CD4-positive, alpha-beta T cell treated with Interleukin-17A for 4 hours (primary cell): ENCODE measurements at regions not wholly inside any gene's neighbourhood (a gene's known extent, or its start where the extent isn't known, plus 50 kb on each side); places are given as distances from the start of the nearest gene placed in this dataset.

Source experiments
- DNase-seq: peaks from one replicate; pipeline ENCODE4 v3.0.0-alpha.2; 2020; ENCODE audit warnings: mixed read lengths

DNA sequence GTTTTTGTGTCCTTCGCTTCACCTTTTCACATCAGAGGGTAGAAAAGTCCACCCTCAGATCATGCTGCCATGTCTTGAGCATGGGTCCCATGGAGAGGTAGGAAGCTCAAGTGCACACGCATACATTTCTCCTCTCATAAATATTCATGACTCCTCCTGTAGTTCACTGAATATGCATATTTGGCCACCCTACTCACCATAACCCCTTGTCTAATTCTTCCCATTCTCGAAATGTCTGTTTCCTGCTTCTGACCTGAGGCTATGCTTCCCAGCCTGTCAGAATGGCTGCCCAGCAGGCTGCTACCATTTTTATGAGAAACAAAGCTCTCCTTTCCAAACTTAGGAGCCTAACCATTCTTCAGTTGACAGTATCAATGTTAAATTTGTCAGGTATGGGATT, 86.5 kb downstream of the ADRA2C start:
- no peak for DNase-seq

DNA sequence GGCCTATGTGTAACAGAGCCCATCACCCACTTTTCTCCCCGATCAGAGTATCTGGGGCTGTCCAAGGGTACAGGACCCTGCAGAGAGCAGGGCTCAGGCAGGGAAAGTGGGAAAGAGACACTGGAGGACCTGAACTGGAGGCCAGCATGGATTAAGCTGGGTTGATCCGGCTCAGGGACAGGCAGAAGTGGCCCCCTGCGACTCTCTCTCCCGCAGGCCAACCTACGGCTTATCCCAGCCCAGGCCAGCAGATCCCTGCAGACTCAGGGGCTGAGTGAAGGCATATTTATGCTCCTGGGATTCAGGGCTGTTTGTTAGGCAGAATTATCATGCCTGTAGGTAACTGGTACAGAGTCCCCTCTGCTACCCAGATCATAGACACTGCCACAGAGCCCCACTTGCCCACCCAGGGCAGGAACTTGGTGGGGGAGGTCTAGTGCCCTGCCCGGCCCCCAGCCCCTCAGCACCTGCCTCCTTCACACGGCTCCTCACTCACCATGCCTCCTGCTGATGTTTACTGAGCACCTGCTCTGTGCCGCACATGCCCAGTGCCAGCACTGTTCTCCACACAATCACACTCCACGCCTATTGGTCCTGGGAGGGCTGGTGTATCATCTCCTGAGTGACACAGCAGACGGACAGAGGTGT, 87.3 kb downstream of the ADRA2C start:
- DNase-seq = no peak

DNA sequence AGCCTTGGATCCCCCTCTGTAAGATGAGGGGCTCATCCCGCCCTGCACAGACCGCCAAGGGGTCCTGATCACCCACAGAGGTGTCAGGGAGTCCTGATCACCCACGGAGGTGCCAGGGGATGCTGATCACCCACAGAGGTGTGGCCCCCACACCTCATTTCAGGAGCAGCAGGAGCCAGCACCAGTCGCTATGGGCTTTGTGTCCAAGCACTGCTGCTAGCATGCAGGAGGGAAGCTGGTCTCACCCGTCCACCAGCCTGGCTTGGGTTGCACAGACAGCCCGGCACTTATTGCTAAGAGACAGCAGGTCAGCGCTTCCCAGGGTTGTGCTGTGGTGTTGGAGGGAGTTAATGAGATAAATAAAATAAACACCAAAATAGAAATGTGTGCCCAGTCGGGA, 88.5 kb downstream of the ADRA2C start:
- no peak for DNase-seq

DNA sequence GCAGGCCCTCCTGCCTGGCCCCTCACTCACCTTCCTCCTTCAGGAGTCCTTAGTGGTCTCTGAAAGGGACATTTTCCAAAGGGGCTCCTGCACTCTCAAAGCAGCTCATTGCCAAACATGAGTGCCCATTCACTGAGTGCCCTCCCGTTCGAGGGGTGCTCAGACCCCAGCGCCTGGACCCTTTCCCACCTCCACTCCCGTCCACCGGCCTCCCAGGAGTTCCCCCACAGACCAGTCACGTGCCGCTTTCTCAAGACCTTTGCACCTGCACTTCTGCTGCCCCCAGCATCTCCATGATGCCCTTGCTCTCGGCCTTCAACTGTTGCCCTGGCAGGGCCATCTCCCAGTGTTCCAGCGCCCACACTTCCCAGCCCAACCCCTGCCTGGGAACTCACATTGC, 89.5 kb downstream of the ADRA2C start:
- DNase-seq = no peak

DNA sequence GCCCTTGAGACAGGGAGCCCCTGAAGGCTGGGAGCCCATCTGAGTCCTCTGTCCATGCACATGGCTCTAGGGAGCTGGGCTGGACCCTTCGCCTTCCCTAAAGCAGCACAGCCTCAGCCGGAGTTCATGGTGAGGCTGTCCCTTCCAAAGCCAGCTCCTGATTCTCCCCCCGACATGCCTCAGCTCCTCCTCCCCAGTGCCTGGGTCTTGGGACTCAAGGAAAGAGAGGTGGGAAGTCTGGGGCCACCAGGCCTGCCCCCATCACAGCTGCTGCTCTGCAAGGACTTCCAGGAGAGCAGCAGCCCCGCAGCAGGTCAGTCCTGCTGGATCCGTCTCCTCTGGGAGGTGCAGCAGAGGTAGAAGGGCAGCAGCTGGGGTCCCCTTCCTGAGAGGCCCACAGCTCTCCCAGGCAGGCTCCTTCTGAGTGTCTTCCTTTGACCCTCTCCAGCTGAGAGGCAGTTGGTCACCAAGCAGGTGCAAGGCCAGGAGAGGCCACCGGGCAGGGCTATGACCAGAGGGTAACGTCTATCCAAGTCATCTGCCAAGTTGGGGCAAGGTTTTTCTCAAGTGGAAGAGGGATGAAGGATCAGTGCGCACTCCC, 90.5 kb downstream of the ADRA2C start:
- DNase-seq = no peak

DNA sequence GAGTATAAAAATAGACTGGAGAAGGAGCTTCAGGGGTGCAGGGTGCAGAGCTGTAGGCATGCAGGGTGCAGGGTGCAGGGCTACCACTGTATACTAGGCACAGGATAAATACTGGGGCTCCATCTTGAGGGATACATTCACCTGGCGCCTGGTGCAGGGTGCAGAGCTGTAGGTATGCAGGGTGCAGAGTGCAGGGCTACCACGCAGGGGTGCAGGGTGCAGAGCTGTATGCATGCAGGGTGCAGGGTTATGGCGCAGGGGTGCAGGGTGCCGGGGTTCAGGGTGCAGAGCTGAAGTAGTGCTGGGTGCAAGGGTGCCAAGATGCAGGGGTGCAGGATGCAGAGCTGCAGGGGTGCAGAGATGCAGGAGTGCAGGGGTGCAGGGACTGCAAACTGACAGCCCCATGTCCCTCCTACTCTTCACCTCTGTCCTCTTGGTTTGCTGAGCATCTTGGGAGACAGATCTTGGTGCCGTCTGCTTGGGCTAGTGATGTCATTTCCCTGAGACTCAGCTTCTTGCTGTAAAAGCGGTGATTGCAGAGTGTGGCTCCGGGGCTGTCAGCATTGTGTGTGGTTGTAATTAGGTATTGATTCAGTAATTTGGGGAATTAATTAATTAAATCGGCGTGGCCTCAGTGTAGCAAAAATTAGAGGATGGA, 91.2 kb downstream of the ADRA2C start:
- DNase-seq = no peak

DNA sequence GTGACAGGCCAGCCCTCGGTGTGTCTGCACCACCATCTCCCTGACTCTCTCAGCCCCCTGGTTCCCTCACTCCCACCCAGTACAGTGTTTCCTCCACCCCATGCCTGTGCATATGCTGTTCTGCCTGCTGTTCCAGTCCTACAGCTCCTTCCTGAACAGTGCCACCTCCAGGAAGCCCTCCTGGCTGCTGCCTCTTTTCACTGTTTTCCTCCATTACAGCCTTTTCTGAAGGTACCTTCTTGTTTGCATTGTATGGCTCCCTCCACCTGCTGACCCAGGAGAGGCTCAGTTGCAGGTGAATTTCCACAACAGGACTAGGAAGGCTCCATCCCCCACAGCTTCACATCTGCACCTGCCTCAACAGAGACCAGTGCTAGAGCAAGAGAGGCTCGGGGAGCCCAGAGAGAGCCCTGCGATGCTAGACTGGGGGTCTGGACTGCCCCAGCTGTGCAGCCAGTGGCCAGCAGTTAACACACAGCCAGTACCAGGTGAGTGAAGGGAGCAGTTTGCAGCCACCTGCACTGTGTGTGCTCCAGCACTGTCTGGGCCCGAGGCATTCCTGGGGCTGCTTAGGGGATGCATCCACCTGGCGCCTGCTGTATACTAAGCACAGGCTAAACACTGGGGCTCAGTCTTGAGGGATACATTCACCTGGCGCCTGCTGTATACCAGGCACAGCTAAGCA, 92.0 kb downstream of the ADRA2C start:
- no peak for DNase-seq

DNA sequence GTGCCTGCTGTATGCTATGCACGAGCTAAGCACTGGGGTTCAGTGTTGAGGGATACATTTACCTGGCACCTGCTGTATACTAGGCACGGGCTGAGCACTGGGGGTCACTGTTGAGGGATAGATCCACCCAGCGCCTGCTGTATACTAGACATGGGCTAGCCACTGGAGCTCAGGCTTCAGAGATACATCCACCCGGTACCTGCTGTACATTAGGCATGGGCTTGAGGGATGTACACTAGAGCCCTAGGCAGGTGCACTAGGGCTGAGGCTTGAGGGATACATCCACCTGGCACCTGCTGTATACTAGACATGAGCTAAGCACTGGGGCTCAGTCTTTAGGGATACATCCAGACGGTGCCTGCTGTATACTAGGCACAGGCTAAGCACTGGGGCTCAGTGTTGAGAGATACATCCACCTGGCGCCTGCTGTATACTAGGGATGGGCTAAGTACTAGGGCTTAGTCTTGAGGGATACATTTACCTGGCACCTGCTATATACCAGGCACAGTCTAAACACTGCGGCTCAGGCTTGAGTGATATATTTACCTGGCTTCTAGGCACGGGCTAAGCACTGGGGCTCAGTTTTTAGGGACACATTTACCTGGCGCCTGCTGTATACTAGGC, 92.7 kb downstream of the ADRA2C start:
- DNase-seq = no peak

DNA sequence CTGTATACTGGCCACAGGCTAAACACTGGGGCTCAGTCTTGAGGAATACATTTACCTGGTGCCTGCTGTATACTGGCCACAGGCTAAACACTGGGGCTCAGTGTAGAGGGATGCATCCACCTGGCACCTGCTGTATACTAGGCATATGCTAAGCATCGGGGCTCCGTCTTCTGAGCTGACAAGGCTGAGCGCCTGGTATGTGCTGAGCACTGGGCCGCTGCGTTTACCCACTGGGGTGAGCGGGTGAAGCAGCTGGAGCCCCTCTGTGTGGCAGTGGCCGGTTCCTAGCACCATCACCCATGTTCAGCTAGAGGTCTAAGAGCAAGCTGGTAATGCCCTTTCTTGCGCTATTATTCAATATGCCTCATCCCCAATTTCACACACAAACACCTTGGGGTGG, 93.4 kb downstream of the ADRA2C start:
- no peak for DNase-seq

DNA sequence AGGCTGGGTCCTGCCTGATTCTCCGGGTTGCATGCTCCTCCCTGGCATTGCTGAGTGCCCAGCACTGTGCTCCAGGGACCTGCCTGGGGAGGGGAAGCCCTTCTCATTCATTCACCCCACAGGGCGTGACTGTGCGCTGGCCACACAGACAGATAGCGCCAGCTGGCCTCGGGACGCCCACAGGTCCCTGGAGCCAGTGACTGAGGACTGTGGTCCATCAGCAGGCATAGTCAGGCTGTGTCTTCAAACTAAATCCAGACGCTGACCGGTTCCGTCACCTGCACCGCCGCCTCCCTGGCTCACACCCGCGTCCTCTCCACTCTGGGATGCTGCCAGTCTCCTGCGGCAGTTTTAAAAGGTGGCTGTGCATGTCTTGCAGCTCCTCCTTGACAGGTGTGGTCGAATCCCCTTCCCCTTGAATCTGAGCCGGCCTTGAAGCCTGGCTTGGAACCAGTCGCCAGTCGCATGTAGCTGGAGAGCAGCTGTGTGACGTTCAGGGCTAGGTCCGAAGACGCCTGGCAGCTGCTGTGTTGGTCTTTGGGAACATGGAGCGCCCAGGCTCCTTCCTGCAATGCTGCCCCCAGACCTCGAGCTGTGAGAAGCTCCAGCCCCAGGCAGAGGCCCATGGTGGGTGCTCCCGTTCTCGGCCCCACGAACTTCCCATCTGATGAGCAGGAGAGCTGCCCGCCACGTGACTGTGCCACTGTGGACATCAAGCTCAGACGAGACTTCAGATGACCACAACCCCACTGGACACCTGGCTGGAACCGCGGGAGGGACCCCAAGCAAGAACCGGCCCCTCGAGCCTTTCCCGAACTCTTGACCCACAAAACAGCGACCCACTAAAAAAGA, 94.1 kb downstream of the ADRA2C start:
- DNase-seq = no peak

DNA sequence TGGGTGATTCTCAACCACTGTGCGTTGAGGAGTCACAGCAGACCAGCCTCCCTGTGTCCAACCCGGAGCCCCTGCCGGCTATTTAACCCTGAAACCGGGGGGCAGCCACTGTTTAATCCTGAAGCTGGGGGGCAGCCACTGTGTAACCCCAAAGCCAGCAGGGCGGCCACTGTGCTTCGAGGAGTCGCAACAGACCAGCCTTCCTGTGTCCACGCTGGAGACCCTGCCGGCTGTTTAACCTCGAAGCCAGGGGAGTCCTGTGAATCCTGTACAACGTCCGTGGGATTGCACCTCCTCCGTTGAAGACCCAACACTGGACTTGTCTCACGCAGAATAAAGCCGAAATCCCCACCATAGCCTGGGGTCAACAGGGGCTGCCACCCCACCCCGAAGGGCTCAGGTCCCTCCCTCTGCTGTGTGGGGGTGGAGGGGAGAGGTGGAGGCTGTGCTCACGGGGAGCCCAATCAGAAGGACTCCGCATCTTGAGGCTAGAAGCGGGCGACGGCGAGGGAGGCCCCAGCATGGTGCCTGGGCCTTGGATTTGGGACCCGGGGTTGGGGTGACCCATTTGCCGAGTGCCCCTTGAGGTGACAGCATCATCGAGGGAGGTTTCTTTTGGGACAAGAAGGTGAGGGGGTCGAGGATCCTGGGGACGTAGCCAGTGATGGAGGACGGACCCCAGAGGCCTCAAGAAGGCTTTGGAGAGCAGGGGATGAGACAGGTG, 94.9 kb downstream of the ADRA2C start:
- DNase-seq = no peak

DNA sequence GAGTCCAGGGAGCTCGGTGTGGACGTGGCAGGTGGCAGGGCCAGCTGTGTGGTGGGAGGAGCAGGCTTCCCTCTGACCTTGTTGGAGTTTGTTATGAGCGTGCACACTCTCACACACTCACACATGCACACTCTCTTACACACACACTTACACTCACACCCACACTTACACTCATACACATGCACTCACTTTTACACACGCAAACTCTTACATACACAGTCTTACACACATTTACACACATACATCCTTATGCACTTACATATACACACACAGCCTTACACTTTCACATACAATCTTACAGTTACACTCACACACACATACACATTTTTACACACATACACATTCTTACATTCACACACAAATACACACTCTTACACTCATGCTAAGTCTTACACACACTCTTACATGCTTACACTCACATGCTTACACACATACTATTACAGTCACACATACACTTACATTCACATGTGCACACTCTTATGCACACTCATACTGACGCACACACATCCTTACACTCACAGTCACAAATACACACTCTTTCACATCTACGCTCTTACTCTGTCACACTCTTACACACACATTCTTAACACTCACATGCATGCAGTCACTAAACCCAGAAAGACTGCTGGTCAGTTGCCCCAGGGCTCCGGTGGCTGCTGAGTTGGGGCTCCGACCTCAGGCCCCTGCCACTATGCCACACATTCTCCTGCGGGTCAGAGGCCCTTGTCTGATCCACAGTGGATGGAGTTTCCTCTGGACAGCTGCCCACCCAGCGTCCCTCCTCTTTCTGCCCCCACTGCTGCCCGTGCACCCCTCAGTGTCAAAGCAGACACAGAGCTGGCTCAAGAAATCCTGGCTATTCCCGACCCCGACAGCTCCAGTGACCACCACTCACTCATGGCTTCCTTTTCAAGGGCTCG, 95.8 kb downstream of the ADRA2C start:
- DNase-seq = no peak

DNA sequence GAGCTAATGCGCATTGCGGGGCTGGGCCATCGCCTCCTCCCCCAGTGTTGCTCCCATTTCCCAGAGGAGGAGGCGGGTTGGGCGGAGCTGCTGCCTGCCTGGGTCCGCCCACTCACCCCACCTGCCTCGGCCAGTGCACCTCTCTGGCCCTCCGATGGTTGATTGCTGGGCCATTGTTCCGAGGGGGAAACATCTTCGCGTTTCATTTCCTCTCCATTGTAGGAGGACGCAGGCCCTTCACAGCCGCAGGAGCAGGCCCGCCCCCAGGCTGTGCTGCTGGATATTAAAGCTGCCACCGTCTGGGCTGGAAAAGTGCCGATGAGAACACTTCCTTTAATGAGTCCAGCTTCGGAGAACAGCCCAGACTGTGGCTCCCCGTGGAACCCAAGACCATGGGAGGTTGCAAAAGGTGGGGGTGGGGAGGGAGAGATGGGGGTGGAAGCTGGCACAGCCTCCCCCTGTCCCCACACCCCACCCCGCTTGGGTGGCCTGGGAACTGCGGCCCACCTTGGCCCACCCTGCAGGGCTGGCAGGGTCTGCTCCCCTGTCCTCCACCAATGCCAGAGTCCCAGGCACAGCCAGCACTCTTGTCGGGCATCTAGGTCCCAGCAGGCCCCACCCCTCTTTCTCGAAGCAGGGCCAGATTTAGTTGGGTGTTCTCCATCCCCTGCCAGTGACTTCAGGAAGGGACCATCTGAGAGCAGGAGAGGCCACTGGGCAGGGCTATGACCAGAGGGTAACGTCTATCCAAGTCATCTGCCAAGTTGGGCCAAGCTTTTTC, 96.6 kb downstream of the ADRA2C start:
- no peak for DNase-seq

DNA sequence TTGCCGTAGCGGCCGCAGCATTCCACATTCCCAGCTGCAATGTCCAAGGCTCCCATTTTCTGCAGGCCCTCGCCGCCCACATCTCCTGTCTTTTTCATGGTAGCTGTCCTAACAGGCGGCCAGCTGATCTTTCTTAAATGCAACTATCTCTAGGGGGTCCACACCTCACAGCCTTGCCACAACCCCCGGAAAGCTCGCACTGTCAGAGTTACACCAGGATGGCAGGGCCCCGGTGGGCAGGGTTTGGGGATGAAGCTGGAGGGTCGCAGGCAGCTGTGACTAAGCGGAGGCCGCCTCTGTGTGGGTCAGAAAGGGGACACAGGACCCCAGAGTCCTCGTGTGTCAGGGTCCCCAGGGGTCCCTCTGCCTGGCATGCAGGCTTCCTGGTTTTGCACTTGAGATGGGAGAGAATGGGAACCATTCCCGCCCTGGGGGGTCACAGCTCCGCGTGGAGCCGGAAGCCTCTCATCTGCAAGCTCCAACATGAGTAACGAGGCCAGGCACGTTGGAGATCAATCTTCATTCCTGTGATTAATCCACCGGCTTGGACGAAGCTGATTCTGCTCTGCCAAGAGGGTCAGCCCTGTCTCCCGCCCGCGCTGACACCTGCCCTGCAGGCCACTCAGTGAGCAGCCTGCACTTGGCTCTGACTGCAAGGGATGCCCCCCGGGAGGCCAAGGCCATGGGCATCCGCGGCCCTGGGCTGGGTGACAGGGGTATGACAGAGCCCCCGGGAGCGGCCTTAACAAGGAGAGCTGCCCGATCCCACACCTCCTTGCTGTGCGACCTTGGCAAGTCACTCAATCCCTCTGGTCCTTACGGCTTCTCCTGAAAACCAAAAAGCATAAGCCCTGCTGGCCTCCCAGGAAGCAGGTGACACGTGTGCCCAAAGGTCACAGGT, 97.9 kb downstream of the ADRA2C start:
- no peak for DNase-seq

DNA sequence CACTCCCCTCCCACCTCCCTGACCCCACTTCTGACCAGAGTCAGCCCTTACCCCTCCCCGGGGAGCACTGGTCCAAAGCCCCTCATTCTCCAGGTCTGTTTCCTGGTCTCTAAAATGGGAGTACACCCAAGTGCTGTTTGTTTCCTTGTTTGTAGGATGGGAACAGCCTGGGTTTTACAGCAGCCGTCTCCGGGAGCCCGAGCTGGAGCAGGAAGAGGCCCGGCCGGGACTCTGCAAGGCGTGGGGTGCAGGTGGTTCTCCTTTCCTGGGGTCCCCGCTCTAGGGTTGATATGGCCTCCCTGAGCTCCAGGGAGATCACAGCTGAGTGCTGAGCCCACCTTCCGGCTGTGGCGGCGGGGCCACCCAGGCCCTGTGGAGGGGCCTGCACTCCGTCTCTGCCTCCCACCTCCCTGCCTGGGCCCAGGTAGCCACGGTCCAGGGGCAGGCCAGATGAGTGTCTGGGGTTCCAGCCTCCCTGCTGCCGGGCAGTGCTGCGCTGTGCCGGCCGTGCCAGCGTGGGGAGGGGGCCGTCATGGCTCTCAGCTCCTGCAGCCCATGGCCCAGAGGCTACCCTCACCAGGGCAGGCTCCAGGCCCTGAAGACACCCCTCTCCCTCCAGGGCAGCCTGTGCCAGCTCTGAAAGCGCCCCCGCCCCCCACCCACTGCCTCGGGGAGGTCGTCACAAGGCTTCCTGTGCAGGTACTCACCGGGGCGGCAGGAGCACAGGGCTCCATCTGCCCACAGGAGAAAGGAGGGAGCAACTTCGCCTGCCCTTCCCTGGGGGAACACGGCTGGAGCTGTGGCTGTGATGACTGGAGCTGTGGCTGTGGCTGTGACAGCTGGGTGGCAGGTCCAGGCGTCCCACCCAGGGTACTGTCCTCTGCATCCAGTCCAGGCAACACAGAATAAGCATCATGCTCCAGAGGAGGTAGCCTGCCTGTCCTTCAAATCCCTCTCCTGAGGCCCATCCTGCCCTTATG, 98.8 kb downstream of the ADRA2C start:
- no peak for DNase-seq

DNA sequence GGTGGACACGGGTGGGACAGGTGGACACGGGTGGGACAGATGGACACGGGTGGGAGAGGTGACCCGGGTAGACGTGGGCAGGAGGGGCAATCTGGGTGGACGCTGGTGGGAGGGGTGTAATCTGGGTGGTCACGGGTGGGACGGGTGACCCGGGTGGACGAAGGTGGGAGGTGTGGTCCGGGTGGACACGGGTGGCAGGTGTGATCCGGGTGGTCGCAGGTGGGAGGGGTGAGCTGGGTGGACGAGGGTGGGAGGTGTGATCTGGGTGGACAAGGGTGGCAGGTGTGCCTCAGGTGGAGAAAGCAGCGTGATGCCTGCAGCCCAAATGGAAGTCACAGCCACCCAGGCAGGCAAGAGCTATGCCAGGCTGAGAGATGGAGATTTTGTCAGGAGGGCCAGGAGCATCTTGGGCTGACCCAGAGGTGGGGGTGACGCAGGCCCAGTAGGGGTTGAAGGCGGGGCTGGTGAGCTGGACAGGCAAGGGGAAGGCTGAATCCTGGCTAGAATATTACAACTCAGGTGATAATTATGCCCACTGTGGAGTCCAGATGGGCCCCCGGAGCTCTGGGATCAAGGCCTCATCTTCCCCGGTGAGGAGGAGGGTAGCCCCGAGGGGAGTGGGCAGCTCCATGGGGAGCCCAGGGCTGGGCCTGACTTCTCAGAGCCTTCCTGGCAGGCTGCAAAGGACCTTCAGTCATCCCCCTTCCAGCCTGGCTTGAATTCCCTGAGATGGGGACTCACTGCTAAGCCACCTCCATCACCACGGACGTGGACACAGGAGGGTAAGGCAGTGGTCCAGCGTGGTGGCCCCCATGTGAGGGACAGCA, 100.0 kb downstream of the ADRA2C start:
- DNase-seq = no peak

DNA sequence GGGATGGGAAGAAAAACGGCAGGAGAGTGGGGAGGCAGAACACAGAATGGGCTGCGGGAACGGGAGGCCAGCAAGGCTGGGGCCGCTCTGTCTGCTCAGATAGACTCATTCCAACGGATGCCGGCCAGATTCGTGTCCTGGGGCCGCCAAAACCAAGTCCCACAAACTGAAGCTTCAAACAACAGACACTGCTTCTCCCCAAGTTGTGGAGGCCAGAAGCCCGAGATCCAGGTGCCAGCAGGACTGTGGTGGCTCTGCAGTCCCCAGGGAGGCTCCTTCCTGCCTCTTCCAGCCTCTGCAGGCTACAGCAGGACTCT, 100.6 kb downstream of the ADRA2C start:
- no peak for DNase-seq
